HL-60 (cell line): ENCODE measurements at regions not wholly inside any gene's neighbourhood (a gene's known extent, or its start where the extent isn't known, plus 50 kb on each side); places are given as distances from the start of the nearest gene placed in this dataset.

ENCODE experiments used
- POLR2AphosphoS5 ChIP-seq: IDR thresholded peaks from 2 replicates; pipeline ENCODE4 v1.6.1; 2012; ENCODE audit warnings: low read depth
- TF ChIP-seq, protein P1 (sequence below): IDR thresholded peaks from one replicate; pipeline ENCODE4 v1.5.1; 2011; ENCODE audit warnings: low read length, control low read depth, inconsistent platforms; ENCODE audit not compliant: insufficient read depth

DNA sequence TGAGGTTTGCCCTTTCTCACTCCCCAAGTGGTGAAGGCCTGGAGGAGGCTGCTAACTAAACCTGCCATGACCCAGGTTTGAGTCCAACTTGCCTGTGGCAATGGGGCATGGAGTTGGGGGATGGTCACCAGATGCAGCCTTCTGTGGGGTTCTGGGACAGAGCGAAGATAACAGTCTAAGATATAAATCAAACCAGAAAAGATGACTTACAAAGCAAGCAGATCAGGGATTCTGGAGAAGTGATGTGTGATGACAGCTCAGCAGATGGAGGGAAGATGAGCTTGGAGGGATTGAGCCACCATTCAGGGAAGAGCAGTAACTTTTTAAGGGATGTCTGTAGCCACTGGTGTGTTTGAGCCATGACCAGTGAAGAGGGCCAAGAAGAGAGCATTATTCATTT is 63.6 kb downstream of the MTNR1B start:
- TF ChIP-seq, protein P1, sequence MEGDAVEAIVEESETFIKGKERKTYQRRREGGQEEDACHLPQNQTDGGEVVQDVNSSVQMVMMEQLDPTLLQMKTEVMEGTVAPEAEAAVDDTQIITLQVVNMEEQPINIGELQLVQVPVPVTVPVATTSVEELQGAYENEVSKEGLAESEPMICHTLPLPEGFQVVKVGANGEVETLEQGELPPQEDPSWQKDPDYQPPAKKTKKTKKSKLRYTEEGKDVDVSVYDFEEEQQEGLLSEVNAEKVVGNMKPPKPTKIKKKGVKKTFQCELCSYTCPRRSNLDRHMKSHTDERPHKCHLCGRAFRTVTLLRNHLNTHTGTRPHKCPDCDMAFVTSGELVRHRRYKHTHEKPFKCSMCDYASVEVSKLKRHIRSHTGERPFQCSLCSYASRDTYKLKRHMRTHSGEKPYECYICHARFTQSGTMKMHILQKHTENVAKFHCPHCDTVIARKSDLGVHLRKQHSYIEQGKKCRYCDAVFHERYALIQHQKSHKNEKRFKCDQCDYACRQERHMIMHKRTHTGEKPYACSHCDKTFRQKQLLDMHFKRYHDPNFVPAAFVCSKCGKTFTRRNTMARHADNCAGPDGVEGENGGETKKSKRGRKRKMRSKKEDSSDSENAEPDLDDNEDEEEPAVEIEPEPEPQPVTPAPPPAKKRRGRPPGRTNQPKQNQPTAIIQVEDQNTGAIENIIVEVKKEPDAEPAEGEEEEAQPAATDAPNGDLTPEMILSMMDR = no peak
- no peak for TF ChIP-seq POLR2AphosphoS5
